Right lobe of liver (tissue), 6 donors: ENCODE measurements at regions not wholly inside any gene's neighbourhood (a gene's known extent, or its start where the extent isn't known, plus 50 kb on each side); places are given as distances from the start of the nearest gene placed in this dataset.

ENCODE experiments used
- ATAC-seq, 4 donors: fragments of 200-7000 bp; cut with Tn5 transposase; one replicate each; pipeline ENCODE4 v1.9.1; 2020; ENCODE audit warnings: mild to moderate bottlenecking in 4 of 4, moderate library complexity in 4 of 4
- DNase-seq, 3 donors: peaks; one replicate each; pipeline ENCODE4 v3.0.0-alpha.2; 2020
- H3K27ac ChIP-seq, 3 donors: fragments of 200-600 bp; one replicate each; pipeline ENCODE4 v1.8.0; 2022
- H3K27me3 ChIP-seq, 2 donors: fragments of 200-600 bp; one replicate each; pipeline ENCODE4 v1.8.0; 2022
- H3K36me3 ChIP-seq, 4 donors: fragments of 200-600 bp; sonication (generic) in 1 of 4; one replicate each; pipeline versions ENCODE4 v1.5.1 to v1.8.0; 2017 to 2022; ENCODE audit warnings: control low read depth in 1 of 4
- H3K4me1 ChIP-seq, 4 donors: fragments of 200-600 bp; sonication (generic) in 1 of 4; one replicate each; pipeline versions ENCODE4 v1.5.1 to v1.8.0; 2017 to 2022; ENCODE audit warnings: control low read depth in 1 of 4
- H3K4me3 ChIP-seq, 3 donors: fragments of 200-600 bp; one replicate each; pipeline ENCODE4 v1.8.0; 2022
- H3K9me3 ChIP-seq, 4 donors: fragments of 200-600 bp; sonication (generic) in 1 of 4; one replicate each; pipeline versions ENCODE4 v1.5.1 to v1.8.0; 2017 to 2022; ENCODE audit warnings: control low read depth in 1 of 4
- POLR2A ChIP-seq: fragments of 450-650 bp; IDR thresholded peaks from one replicate; pipeline ENCODE4 v1.6.1; 2017; ENCODE audit warnings: antibody characterized with exemption, mild to moderate bottlenecking
- WGBS: methylation state at CpG from one replicate; pipeline ENCODE4 v1.1.6; 2018; ENCODE audit warnings: low coverage, low lambda C conversion rate; ENCODE audit not compliant: insufficient coverage; ENCODE audit errors: missing lambda C conversion rate; 5-methylcytosine and 5-hydroxymethylcytosine counted together
- intact Hi-C, 2 donors: fragments of 100-400 bp; cut with DNase I; formaldehyde crosslinking; loops; one replicate each; pipeline versions ENCODE4 v1.11.2 to v1.14.1; 2022
- TF ChIP-seq, protein P1 (sequence below), 4 donors: fragments of 200-600 bp in 3 of 4; fragments of 450-650 bp in 1 of 4; IDR thresholded peaks; one replicate each; pipeline versions ENCODE4 v1.5.1 to v1.8.0; 2016 to 2022; ENCODE audit warnings: antibody characterized with exemption in 4 of 4, mild to moderate bottlenecking in 2 of 4
- donor health status: DM: no; HTN: yes; CAD: no.
- donor health status: DM: no; HTN: no; CAD: no.
- donor health status: DM: no; HTN: no; CAD: no.
- donor health status: DM: no; HTN: yes; CAD: no.
- donor health status: DM: no; HTN: yes; CAD: no.

DNA sequence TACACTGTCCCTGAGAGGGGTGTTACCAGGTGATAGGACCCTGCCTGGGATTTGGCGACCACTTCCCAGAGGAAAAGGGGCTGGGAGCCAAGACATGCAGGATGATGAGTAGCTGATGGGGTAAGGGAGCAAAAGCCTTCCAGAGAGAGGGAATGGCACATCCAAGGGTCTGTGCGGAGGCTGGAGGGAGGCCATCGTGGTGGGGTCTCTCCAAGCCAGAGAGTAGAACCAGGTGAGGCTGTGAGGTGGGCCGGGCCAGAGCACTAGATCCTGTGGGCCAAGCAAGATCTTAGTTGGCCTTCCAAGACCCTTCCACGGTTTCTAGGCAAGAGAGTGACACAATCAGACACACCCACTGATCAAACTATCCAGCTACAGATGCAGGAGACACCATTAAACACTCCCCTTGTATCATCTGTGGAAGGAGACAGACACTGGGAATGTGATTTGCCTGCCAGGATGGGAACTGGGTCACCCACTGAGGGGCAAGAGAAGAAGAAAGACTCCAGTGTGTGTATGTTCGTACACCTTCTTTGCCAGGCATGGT, 128.9 kb downstream of the BANF2 start:
- no peak overlapping the region for H3K27ac ChIP-seq
- WGBS = 94% methylated on average over 5 of the region's 6 CpGs
- H3K4me3 ChIP-seq = no peak overlapping the region
- no peak for ATAC-seq
- no peaks in the 10 kb centered on the region for H3K36me3 ChIP-seq
- intact Hi-C loops = no loop called here
- TF ChIP-seq, protein P1, sequence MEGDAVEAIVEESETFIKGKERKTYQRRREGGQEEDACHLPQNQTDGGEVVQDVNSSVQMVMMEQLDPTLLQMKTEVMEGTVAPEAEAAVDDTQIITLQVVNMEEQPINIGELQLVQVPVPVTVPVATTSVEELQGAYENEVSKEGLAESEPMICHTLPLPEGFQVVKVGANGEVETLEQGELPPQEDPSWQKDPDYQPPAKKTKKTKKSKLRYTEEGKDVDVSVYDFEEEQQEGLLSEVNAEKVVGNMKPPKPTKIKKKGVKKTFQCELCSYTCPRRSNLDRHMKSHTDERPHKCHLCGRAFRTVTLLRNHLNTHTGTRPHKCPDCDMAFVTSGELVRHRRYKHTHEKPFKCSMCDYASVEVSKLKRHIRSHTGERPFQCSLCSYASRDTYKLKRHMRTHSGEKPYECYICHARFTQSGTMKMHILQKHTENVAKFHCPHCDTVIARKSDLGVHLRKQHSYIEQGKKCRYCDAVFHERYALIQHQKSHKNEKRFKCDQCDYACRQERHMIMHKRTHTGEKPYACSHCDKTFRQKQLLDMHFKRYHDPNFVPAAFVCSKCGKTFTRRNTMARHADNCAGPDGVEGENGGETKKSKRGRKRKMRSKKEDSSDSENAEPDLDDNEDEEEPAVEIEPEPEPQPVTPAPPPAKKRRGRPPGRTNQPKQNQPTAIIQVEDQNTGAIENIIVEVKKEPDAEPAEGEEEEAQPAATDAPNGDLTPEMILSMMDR (IDR thresholded peaks at IDR 0.05) = no peak
- no peak for TF ChIP-seq POLR2A
- no peaks in the 10 kb centered on the region for H3K27me3 ChIP-seq
- DNase-seq = no peak
- H3K4me1 ChIP-seq = peaks cover 0 to 12% (median 4%) of the 10 kb centered on the region in 4 donors
- no peaks in the 10 kb centered on the region for H3K9me3 ChIP-seq

DNA sequence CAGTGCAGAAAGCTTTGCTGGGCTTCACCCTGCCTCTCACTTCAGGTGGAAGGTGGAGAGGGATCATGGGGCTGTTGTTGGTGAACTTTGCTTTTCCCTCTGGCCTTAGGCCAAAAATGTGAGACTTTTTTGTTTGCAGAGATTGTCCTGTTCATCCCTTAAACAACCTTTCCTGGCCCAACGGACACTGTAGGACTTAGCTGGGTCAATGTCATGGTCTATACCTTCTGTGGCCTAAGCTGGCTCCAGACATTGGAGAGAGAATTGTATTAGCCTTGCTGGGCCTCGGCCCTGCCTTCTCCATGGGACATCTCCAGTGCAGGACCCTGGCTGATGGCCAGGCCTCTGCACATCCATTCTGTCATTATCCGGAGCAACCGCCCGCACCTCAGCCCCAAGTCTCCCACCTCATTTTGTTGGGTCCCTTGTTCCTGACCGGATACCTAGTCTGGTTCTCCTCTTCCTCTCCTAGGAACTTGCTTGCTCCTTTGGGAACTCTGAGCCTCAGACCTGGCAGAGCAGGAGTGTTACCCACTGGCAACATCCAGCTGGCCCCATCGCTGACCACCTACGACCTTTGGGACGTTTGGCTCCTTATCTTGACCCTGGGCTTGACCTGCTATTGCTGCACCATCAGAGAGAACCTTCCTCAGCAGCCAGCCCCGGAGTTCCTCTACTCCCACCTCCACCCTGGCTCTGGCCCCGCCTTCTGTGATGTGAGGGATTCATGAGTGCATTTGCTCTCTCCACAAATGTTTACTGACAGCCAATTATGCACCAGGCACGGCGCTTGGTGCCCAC, 128.2 kb downstream of the BANF2 start:
- Histone ChIP-seq H3K4me3 (no peak overlapping the region), H3K27ac (no peak overlapping the region), H3K4me1 (peaks cover 0 to 12% (median 5%) of the 10 kb centered on the region in 4 donors), H3K27me3 (no peaks in the 10 kb centered on the region), H3K9me3 (no peaks in the 10 kb centered on the region), H3K36me3 (no peaks in the 10 kb centered on the region)
- intact Hi-C loops = no loop called here
- DNase-seq (no peak), ATAC-seq (peak; percentile 43 to 62 (median 52))
- WGBS = no CpG with 5 or more reads among the region's 13 CpGs
- TF ChIP-seq, protein P1 (IDR thresholded peaks at IDR 0.05) = no peak
- no peak for TF ChIP-seq POLR2A

DNA sequence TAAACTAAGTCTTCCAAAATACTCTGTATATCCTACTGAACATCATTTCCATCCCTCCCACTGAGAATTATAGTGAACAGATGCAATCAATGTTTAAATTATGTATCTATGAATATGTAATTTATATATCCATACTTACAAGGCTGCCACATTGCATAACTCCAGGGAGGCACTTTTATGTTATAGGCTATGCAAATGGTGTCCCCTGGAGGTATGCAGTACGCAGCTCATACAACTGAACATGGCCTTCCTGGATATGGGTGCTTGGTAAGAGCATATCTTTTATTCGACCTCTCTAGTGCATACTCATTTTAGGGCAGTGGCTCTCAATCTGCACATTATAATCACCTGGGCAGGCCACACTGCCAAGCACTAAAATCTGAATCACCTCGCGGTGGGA, 127.3 kb downstream of the BANF2 start:
- whole genome bisulfite sequencing = 80% methylated on average over 4 of the region's 4 CpGs
- H3K9me3 ChIP-seq = no peaks in the 10 kb centered on the region
- TF ChIP-seq, protein P1 (IDR thresholded peaks at IDR 0.05) = no peak
- TF ChIP-seq POLR2A = no peak
- H3K27ac ChIP-seq = no peak overlapping the region
- H3K4me3 ChIP-seq = no peak overlapping the region
- no peaks in the 10 kb centered on the region for H3K36me3 ChIP-seq
- intact Hi-C loops = no loop called here
- ATAC-seq (no peak), DNase-seq (no peak)
- H3K4me1 ChIP-seq = peaks cover 0 to 16% (median 6%) of the 10 kb centered on the region in 4 donors
- H3K27me3 ChIP-seq = no peaks in the 10 kb centered on the region

DNA sequence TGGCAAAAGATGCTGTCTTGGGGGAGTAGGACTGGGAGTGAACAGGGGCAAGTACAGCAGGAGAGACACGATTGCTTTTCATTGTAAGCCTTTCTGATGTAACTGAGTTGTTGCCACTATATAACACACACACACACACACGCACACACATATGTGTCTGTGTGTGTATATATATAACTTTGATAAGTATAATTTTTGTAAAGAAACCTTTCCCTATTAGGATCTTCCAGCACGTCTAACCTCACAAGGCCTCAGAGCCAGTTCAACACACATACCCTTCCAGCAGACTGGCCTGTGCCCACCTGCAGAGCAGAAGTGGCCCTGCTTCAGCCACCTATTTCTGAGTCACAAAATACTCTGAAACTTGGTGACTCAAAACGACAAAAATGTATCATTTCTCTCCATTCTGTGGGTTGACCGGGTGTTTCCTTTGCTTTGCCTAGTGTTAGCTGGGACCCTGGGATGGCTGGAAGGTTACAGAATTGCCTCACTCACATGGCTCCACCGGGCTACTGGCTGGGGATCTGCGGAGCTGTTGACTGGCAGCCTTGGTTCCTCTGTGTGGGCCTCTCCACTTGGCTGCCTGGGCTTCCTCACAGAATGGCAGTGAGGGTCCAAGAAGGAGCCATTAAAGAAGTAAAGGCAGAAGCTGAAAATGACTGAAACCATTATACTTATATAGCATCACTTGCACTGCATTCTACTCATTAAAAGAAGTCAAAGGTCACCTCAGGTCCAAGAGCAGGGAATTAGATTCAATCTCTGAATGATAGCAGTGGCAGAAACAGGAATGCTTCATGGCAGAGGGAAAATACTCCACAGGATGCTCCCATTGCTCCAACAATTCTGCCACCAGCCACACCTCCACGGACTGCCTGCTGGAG, 126.4 kb downstream of the BANF2 start:
- Histone ChIP-seq H3K27me3 (no peaks in the 10 kb centered on the region), H3K4me3 (no peak overlapping the region), H3K4me1 (peaks cover 0 to 23% (median 7%) of the 10 kb centered on the region in 4 donors), H3K9me3 (no peaks in the 10 kb centered on the region), H3K27ac (no peak overlapping the region), H3K36me3 (no peaks in the 10 kb centered on the region)
- TF ChIP-seq, protein P1 (IDR thresholded peaks at IDR 0.05) = no peak
- no peak for TF ChIP-seq POLR2A
- intact Hi-C loops = no loop called here
- 81% methylated on average over 8 of the region's 8 CpGs for WGBS
- ATAC-seq (no peak), DNase-seq (no peak)
